Left renal pelvis (tissue), 4 donors: ENCODE measurements at regions not wholly inside any gene's neighbourhood (a gene's known extent, or its start where the extent isn't known, plus 50 kb on each side); places are given as distances from the start of the nearest gene placed in this dataset.

Source experiments
- DNase-seq, 4 donors: peaks; one replicate each; pipeline ENCODE4 v3.0.0-alpha.2; 2013; ENCODE audit warnings: low read depth in 4 of 4, low spot score in 3 of 4

GRCh38 chr1:69291541-69291940 is 276.2 kb upstream of the LRRC7 start:
- no peak for DNase-seq

GRCh38 chr1:69292833-69293232 is 274.9 kb upstream of the LRRC7 start:
- no peak for DNase-seq

- DNase-seq, result no peak
Observed at GRCh38 chr1:69294171-69294570, 273.6 kb upstream of the LRRC7 start.

- no peak for DNase-seq
Observed at GRCh38 chr1:69295265-69295664, 272.5 kb upstream of the LRRC7 start.

- no peak for DNase-seq
Observed at GRCh38 chr1:69305621-69306020, 262.1 kb upstream of the LRRC7 start.

- no peak for DNase-seq
Observed at GRCh38 chr1:69312055-69312732, 255.5 kb upstream of the LRRC7 start.

GRCh38 chr1:69313118-69313517 is 254.6 kb upstream of the LRRC7 start:
- no peak for DNase-seq

GRCh38 chr1:69315416-69315815 is 252.3 kb upstream of the LRRC7 start:
- no peak for DNase-seq

GRCh38 chr1:69315823-69316222 is 251.9 kb upstream of the LRRC7 start:
- no peak for DNase-seq

- DNase-seq, result no peak
Observed at GRCh38 chr1:69319287-69319686, 248.4 kb upstream of the LRRC7 start.

GRCh38 chr1:69320757-69321211 is 246.9 kb upstream of the LRRC7 start:
- no peak for DNase-seq

GRCh38 chr1:69321311-69321710 is 246.4 kb upstream of the LRRC7 start:
- no peak for DNase-seq

GRCh38 chr1:69328186-69328585 is 239.5 kb upstream of the LRRC7 start:
- DNase-seq, result no peak

- DNase-seq, result no peak
Observed at GRCh38 chr1:69363236-69363635, 204.5 kb upstream of the LRRC7 start.

- no peak for DNase-seq
Observed at GRCh38 chr1:69373520-69373919, 194.2 kb upstream of the LRRC7 start.

- DNase-seq, result no peak
Observed at GRCh38 chr1:69376408-69376807, 191.3 kb upstream of the LRRC7 start.

GRCh38 chr1:69377507-69377906 is 190.2 kb upstream of the LRRC7 start:
- no peak for DNase-seq

GRCh38 chr1:69388044-69388443 is 179.7 kb upstream of the LRRC7 start:
- DNase-seq, result no peak

- no peak for DNase-seq
Observed at GRCh38 chr1:69400128-69400527, 167.6 kb upstream of the LRRC7 start.

GRCh38 chr1:69401879-69402278 is 165.8 kb upstream of the LRRC7 start:
- DNase-seq, result no peak

- DNase-seq, result no peak
Observed at GRCh38 chr1:69403756-69404320, 163.9 kb upstream of the LRRC7 start.

GRCh38 chr1:69404486-69404885 is 163.2 kb upstream of the LRRC7 start:
- no peak for DNase-seq

GRCh38 chr1:69406244-69406643 is 161.5 kb upstream of the LRRC7 start:
- DNase-seq, result no peak
